HFF-Myc (cell line): ENCODE measurements at regions not wholly inside any gene's neighbourhood (a gene's known extent, or its start where the extent isn't known, plus 50 kb on each side); places are given as distances from the start of the nearest gene placed in this dataset.

ENCODE experiments used
- DNase-seq: peaks from one replicate; pipeline ENCODE4 v3.0.0-alpha.2; 2011; ENCODE audit warnings: low read depth; ENCODE audit errors: extremely low read depth
- H3K4me3 ChIP-seq: replicated peaks from 2 replicates; pipeline ENCODE4 v1.5.1; 2011; ENCODE audit warnings: low read depth, mild to moderate bottlenecking, control low read depth, low read length
- TF ChIP-seq, protein P1 (sequence below): IDR thresholded peaks from 2 replicates; pipeline ENCODE4 v1.5.1; 2012; ENCODE audit warnings: mild to moderate bottlenecking, low read depth, low read length, control low read depth; ENCODE audit errors: missing control alignments

GRCh38 chr5:153130296-153130695 lies 360.2 kb upstream of the GRIA1 start:
- TF ChIP-seq, protein P1, sequence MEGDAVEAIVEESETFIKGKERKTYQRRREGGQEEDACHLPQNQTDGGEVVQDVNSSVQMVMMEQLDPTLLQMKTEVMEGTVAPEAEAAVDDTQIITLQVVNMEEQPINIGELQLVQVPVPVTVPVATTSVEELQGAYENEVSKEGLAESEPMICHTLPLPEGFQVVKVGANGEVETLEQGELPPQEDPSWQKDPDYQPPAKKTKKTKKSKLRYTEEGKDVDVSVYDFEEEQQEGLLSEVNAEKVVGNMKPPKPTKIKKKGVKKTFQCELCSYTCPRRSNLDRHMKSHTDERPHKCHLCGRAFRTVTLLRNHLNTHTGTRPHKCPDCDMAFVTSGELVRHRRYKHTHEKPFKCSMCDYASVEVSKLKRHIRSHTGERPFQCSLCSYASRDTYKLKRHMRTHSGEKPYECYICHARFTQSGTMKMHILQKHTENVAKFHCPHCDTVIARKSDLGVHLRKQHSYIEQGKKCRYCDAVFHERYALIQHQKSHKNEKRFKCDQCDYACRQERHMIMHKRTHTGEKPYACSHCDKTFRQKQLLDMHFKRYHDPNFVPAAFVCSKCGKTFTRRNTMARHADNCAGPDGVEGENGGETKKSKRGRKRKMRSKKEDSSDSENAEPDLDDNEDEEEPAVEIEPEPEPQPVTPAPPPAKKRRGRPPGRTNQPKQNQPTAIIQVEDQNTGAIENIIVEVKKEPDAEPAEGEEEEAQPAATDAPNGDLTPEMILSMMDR: no peak
- DNase-seq: no peak

DNA sequence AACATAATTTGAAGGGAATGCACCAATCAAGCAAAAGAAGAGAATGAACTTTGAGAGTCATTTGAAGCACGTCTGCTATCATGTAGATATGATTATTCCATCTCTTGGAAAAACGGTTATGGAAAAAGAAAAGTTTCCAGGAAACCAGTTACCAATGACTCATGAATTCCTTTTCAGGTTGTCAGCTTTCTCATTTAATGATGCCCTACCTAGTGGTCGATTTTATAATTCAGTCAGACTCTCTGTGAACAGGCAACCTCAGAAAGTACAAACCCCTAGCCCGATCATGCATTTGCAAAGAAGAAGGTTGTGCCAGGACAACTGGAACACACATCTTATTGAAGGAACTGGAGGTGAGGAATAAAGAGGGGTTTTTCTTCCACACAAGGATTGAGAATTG lies 355.1 kb upstream of the GRIA1 start:
- TF ChIP-seq, protein P1: no peak
- DNase-seq: no peak
- no peak overlapping the region for H3K4me3 ChIP-seq

More at GRCh38 chr5:153130296-153130695, 360.2 kb upstream of the GRIA1 start:
- H3K4me3 ChIP-seq: no peak overlapping the region

- no peak overlapping the region for H3K4me3 ChIP-seq
- DNase-seq: no peak
- TF ChIP-seq, protein P1: no peak
These were observed 353.4 kb upstream of the GRIA1 start for GRCh38 chr5:153136910-153137614.

DNA sequence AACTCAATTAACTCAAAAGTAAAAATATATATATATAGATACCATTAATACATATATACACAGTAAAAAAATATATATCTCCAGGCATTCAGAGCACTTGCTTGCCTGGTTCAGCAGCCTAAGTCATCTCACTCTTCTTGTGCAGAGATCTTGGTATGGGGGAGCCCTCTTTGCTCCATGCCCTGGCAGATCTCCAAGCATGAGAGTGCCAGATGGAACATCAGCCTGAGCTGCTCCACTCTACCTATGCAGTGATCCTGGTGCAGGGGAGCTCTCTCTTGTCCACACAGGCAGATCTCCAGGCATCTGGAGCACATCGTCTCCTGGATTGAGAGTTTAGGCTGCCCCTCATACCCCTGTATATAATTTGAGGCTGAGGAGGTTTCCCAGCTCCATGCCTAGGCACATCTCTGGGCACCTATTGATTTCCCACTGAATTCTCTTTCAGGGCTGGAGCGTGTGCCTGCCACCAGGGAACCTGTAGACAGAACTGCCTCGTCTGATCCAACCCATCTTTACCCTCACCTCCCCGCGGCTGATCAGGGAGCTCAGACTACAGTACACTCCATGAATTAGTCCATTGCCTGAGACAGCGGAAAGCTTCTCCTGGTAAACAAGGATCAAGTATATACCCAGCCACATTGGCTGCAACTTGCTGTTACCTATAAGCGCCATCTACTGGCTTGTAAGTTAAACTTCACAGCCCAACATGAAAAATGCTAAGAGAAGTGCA lies 342.4 kb upstream of the GRIA1 start:
- no peak overlapping the region for H3K4me3 ChIP-seq
- peak; percentile 41 for DNase-seq
- TF ChIP-seq, protein P1: peak; percentile 74

GRCh38 chr5:153148624-153148976 lies 341.9 kb upstream of the GRIA1 start:
- H3K4me3 ChIP-seq: no peak overlapping the region
- DNase-seq: no peak
- TF ChIP-seq, protein P1: no peak

DNA sequence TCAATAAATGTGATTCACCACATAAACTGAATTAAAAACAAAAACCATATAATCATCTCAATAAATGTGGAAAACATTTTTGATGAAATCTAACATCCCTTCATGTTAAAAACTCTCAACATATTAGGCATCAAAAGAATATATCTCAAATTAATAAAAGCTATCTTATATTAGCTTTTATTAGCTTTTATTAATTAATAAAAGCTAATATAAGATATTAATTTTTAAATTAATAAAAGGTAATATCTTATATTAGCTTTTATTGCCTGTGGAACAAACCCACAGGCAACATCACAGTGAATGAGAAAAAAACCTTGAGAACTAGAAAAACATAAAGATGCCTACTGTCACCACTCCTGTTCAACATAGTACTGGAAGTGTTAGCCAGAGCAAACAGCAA lies 338.9 kb upstream of the GRIA1 start:
- H3K4me3 ChIP-seq: no peak overlapping the region
- DNase-seq: no peak
- TF ChIP-seq, protein P1: no peak
